Astrocyte (in vitro differentiated cells and primary cell): ENCODE measurements at regions not wholly inside any gene's neighbourhood (a gene's known extent, or its start where the extent isn't known, plus 50 kb on each side); places are given as distances from the start of the nearest gene placed in this dataset.

ENCODE experiments used
- DNase-seq: peaks from one replicate; pipeline ENCODE4 v3.0.0-alpha.2; 2010; ENCODE audit warnings: low read depth
- FAIRE-seq: peaks from 2 replicates; lab custom pipeline; 2011; peaks lifted over from hg19 to GRCh38; lab: Jason Lieb, UNC
- H2AFZ ChIP-seq: 2 replicates; pipeline ENCODE4 v1.6.0; 2012; ENCODE audit warnings: low read depth, low read length, inconsistent platforms
- H3K27ac ChIP-seq: 2 replicates; pipeline ENCODE4 v1.5.1; 2011; ENCODE audit warnings: low read depth, low read length, inconsistent platforms
- H3K27me3 ChIP-seq: 2 replicates; pipeline ENCODE4 v1.6.0; 2011; ENCODE audit warnings: low read length, inconsistent platforms; ENCODE audit not compliant: insufficient read depth
- H3K36me3 ChIP-seq: 2 replicates; pipeline ENCODE4 v1.5.1; 2011; ENCODE audit warnings: low read length, inconsistent platforms; ENCODE audit not compliant: insufficient read depth
- H3K4me1 ChIP-seq: 2 replicates; pipeline ENCODE4 v1.5.1; 2011; ENCODE audit warnings: low read length, inconsistent platforms; ENCODE audit not compliant: insufficient read depth
- H3K4me2 ChIP-seq: 2 replicates; pipeline ENCODE4 v1.6.0; 2012; ENCODE audit warnings: low read length, inconsistent platforms
- H3K4me3 ChIP-seq: 2 replicates; pipeline ENCODE4 v1.5.1; 2011; ENCODE audit warnings: low read depth, mild to moderate bottlenecking, low read length, inconsistent platforms; ENCODE audit not compliant: insufficient read depth
- H3K79me2 ChIP-seq: 2 replicates; pipeline ENCODE4 v1.6.0; 2012; ENCODE audit warnings: mild to moderate bottlenecking, low read length, inconsistent platforms; ENCODE audit not compliant: insufficient read depth
- H3K9ac ChIP-seq: 2 replicates; pipeline ENCODE4 v1.6.0; 2012; ENCODE audit warnings: mild to moderate bottlenecking, low read length, inconsistent platforms
- H3K9me3 ChIP-seq: 2 replicates; pipeline ENCODE4 v1.5.1; 2012; ENCODE audit warnings: low read depth, mild to moderate bottlenecking, low read length, inconsistent platforms; ENCODE audit not compliant: insufficient read depth
- H4K20me1 ChIP-seq: 2 replicates; pipeline ENCODE4 v1.6.0; 2012; ENCODE audit warnings: low read length, inconsistent platforms; ENCODE audit not compliant: insufficient read depth
- H3K27ac Mint-ChIP-seq: one replicate; pipeline ENCODE4 v1.8.0; 2021; ENCODE audit warnings: mild to moderate bottlenecking, mixed read lengths; ENCODE audit not compliant: unreplicated experiment
- H3K27me3 Mint-ChIP-seq: one replicate; pipeline ENCODE4 v1.8.0; 2021; ENCODE audit warnings: low read depth, mixed read lengths; ENCODE audit not compliant: unreplicated experiment
- H3K36me3 Mint-ChIP-seq: one replicate; pipeline ENCODE4 v1.8.0; 2021; ENCODE audit warnings: low read depth, mixed read lengths; ENCODE audit not compliant: unreplicated experiment
- H3K4me1 Mint-ChIP-seq: one replicate; pipeline ENCODE4 v1.8.0; 2021; ENCODE audit warnings: low read depth, mixed read lengths; ENCODE audit not compliant: unreplicated experiment
- H3K4me3 Mint-ChIP-seq: one replicate; pipeline ENCODE4 v1.8.0; 2021; ENCODE audit warnings: mild to moderate bottlenecking, moderate library complexity, mixed read lengths; ENCODE audit not compliant: unreplicated experiment
- H3K9me3 Mint-ChIP-seq: one replicate; pipeline ENCODE4 v1.8.0; 2021; ENCODE audit warnings: mild to moderate bottlenecking, mixed read lengths; ENCODE audit not compliant: unreplicated experiment
- CTCF ChIP-seq: IDR thresholded peaks from 2 replicates; pipeline ENCODE4 v1.5.1; 2011; ENCODE audit warnings: low read depth, mild to moderate bottlenecking, inconsistent platforms, low read length, moderate library complexity; ENCODE audit not compliant: insufficient read depth
- EZH2 ChIP-seq: IDR thresholded peaks from 2 replicates; pipeline ENCODE4 v1.6.1; 2012; ENCODE audit warnings: mild to moderate bottlenecking, low read length, inconsistent platforms; ENCODE audit not compliant: insufficient read depth

GRCh38 chr10:106327747-106328146, 836.8 kb downstream of the SORCS1 start:
- TF ChIP-seq CTCF (no peak), EZH2 (no peak)
- no peaks in the 10 kb centered on the region for H4K20me1 ChIP-seq
- Mint-ChIP-seq H3K9me3 (peaks cover 15% of the 10 kb centered on the region), H3K36me3 (no peaks in the 10 kb centered on the region), H3K27ac (no peak overlapping the region), H3K4me3 (no peak overlapping the region), H3K27me3 (no peaks in the 10 kb centered on the region), H3K4me1 (no peaks in the 10 kb centered on the region)
- DNase-seq (no peak), FAIRE-seq (no peak)
- no peak overlapping the region for H3K9ac ChIP-seq
- no peaks in the 10 kb centered on the region for H3K36me3 ChIP-seq
- no peaks in the 10 kb centered on the region for H3K9me3 ChIP-seq
- H3K4me2 ChIP-seq: no peak overlapping the region
- no peak overlapping the region for H2AFZ ChIP-seq
- H3K27ac ChIP-seq: no peak overlapping the region
- H3K79me2 ChIP-seq: no peaks in the 10 kb centered on the region
- H3K27me3 ChIP-seq: no peaks in the 10 kb centered on the region
- no peak overlapping the region for H3K4me3 ChIP-seq
- no peaks in the 10 kb centered on the region for H3K4me1 ChIP-seq

GRCh38 chr10:106320876-106321275, 843.6 kb downstream of the SORCS1 start:
- Histone ChIP-seq H3K4me2 (no peak overlapping the region), H3K4me3 (no peak overlapping the region), H3K36me3 (no peaks in the 10 kb centered on the region), H3K27me3 (no peaks in the 10 kb centered on the region), H3K79me2 (no peaks in the 10 kb centered on the region), H3K9me3 (no peaks in the 10 kb centered on the region), H3K27ac (no peak overlapping the region), H3K4me1 (no peaks in the 10 kb centered on the region), H3K9ac (no peak overlapping the region), H2AFZ (no peak overlapping the region), H4K20me1 (no peaks in the 10 kb centered on the region)
- Mint-ChIP-seq H3K9me3 (peaks cover 3% of the 10 kb centered on the region), H3K27ac (no peak overlapping the region), H3K36me3 (no peaks in the 10 kb centered on the region), H3K4me1 (no peaks in the 10 kb centered on the region), H3K4me3 (no peak overlapping the region), H3K27me3 (no peaks in the 10 kb centered on the region)
- FAIRE-seq: no peak
- no peak for DNase-seq
- TF ChIP-seq CTCF (no peak), EZH2 (no peak)

- no peak overlapping the region for H3K27ac Mint-ChIP-seq
- no peak for TF ChIP-seq EZH2
- TF ChIP-seq CTCF: no peak
- Histone ChIP-seq H3K79me2 (no peaks in the 10 kb centered on the region), H3K9ac (no peak overlapping the region), H3K36me3 (no peaks in the 10 kb centered on the region), H3K4me3 (no peak overlapping the region), H3K27me3 (no peaks in the 10 kb centered on the region), H2AFZ (no peak overlapping the region), H3K9me3 (no peaks in the 10 kb centered on the region), H3K27ac (no peak overlapping the region), H3K4me1 (no peaks in the 10 kb centered on the region), H3K4me2 (no peak overlapping the region), H4K20me1 (no peaks in the 10 kb centered on the region)
- no peak overlapping the region for H3K4me3 Mint-ChIP-seq
- no peak for FAIRE-seq
- DNase-seq: no peak
- H3K4me1 Mint-ChIP-seq: no peaks in the 10 kb centered on the region
- no peaks in the 10 kb centered on the region for H3K27me3 Mint-ChIP-seq
- no peaks in the 10 kb centered on the region for H3K36me3 Mint-ChIP-seq
- H3K9me3 Mint-ChIP-seq: no peaks in the 10 kb centered on the region
These were observed 844.4 kb downstream of the SORCS1 start for GRCh38 chr10:106320078-106320477.
